A549 (cell line): ENCODE measurements at regions not wholly inside any gene's neighbourhood (a gene's known extent, or its start where the extent isn't known, plus 50 kb on each side); places are given as distances from the start of the nearest gene placed in this dataset.

Experiments used
- ATAC-seq, 2 experiments: fragments of 200-7000 bp in 1 of 2; fragments of >200 bp in 1 of 2; cut with Nextera tagmentation in 1 of 2; cut with Tn5 transposase in 1 of 2; 3 replicates each; pipeline versions ENCODE4 v1.8.0 to v1.9.1; 2018 to 2020; ENCODE audit warnings: mild to moderate bottlenecking in 1 of 2, moderate library complexity in 1 of 2
- CTCF ChIA-PET: fragments of 300-600 bp; sonication (Branson Sonifier 250); formaldehyde crosslinking; extraction: SDS; loops from one replicate; lab custom pipeline; 2021; ENCODE audit warnings: antibody characterized with exemption, inconsistent platforms; lab: Yijun Ruan, JAX
- POLR2A ChIA-PET: fragments of 350-600 bp; formaldehyde crosslinking; extraction: SDS; loops from one replicate; lab custom pipeline; 2021; ENCODE audit warnings: antibody characterized with exemption, inconsistent platforms; lab: Yijun Ruan, JAX
- DNase-seq, 2 experiments: peaks; one replicate each; pipeline versions ENCODE4 v3.0.0 to v3.0.0-alpha.2; 2011 to 2016; ENCODE audit warnings: low read depth in 1 of 2, low spot score in 1 of 2
- FAIRE-seq: peaks from 2 replicates; lab custom pipeline; 2011; peaks lifted over from hg19 to GRCh38; lab: Jason Lieb, UNC
- H3K27ac ChIP-seq, 2 experiments: fragments of >200 bp; sonication (Bioruptor Twin); formaldehyde crosslinking; 3 replicates each; pipeline ENCODE4 v1.5.1; 2016 to 2017
- H3K4me1 ChIP-seq: fragments of >200 bp; sonication (Bioruptor Twin); formaldehyde crosslinking; 3 replicates; pipeline ENCODE4 v1.6.1; 2016
- H3K4me2 ChIP-seq: fragments of >200 bp; sonication (Bioruptor Twin); formaldehyde crosslinking; 3 replicates; pipeline ENCODE4 v1.6.1; 2016
- H3K4me3 ChIP-seq: fragments of >200 bp; sonication (Bioruptor Twin); formaldehyde crosslinking; 3 replicates; pipeline ENCODE4 v1.5.1; 2016
- H3K9me3 ChIP-seq: fragments of >200 bp; sonication (Bioruptor Twin); formaldehyde crosslinking; 3 replicates; pipeline ENCODE4 v1.6.1; 2016
- CBX2 ChIP-seq: fragments of 200-600 bp; sonication (generic); IDR thresholded peaks from 2 replicates; pipeline ENCODE4 v1.6.1; 2016; ENCODE audit warnings: low read depth, mild to moderate bottlenecking, borderline replicate concordance
- CBX8 ChIP-seq: fragments of 200-600 bp; sonication (generic); IDR thresholded peaks from 2 replicates; pipeline ENCODE4 v1.6.1; 2016
- EP300 ChIP-seq, 2 experiments: fragments of >200 bp; sonication (Bioruptor Twin); formaldehyde crosslinking; IDR thresholded peaks; 2 replicates in 1 of 2; 3 replicates in 1 of 2; pipeline ENCODE4 v1.6.1; 2016 to 2017
- ESRRA ChIP-seq: fragments of 150-350 bp; IDR thresholded peaks from 2 replicates; pipeline ENCODE4 v1.6.1; 2014; ENCODE audit warnings: mild to moderate bottlenecking, low read length, borderline replicate concordance
- FOSB ChIP-seq: fragments of 250-450 bp; sonication (Bioruptor Pico); IDR thresholded peaks from 2 replicates; pipeline ENCODE4 v1.5.0; 2020; ENCODE audit warnings: mild to moderate bottlenecking, moderate library complexity
- HEYL ChIP-seq: fragments of 250-450 bp; sonication (Bioruptor Pico); IDR thresholded peaks from 2 replicates; pipeline ENCODE4 v1.8.0; 2021; ENCODE audit warnings: mild to moderate bottlenecking, moderate library complexity
- HOXA7 ChIP-seq: fragments of 250-450 bp; sonication (Bioruptor Pico); IDR thresholded peaks from 2 replicates; pipeline ENCODE4 v1.5.0; 2020; ENCODE audit warnings: mild to moderate bottlenecking, moderate library complexity
- JUN ChIP-seq, 2 experiments: fragments of >200 bp; sonication (Bioruptor Twin); formaldehyde crosslinking; IDR thresholded peaks; 2 replicates in 1 of 2; 3 replicates in 1 of 2; pipeline ENCODE4 v1.6.1; 2016 to 2017
- JUNB ChIP-seq: fragments of >200 bp; sonication (Bioruptor Twin); formaldehyde crosslinking; IDR thresholded peaks from 2 replicates; pipeline ENCODE4 v1.6.1; 2016
- MAFK ChIP-seq: fragments of 450-650 bp; IDR thresholded peaks from 2 replicates; pipeline ENCODE4 v1.6.1; 2014; ENCODE audit not compliant: partially characterized antibody
- NFE2L2 ChIP-seq: fragments of 150-350 bp; conservative IDR thresholded peaks from 2 replicates; pipeline ENCODE4 v1.6.1; 2014; ENCODE audit warnings: low read length
- NR3C1 ChIP-seq: fragments of >200 bp; sonication (Bioruptor Twin); formaldehyde crosslinking; IDR thresholded peaks from 3 replicates; pipeline ENCODE4 v1.6.1; 2017
- POLR2AphosphoS2 ChIP-seq: conservative IDR thresholded peaks from 2 replicates; pipeline ENCODE4 v1.6.1; 2012; ENCODE audit warnings: low read length, improper control_type of control experiment, inconsistent platforms
- RARB ChIP-seq: fragments of 250-450 bp; sonication (Bioruptor Pico); IDR thresholded peaks from 2 replicates; pipeline ENCODE4 v1.8.0; 2021; ENCODE audit warnings: mild to moderate bottlenecking, moderate library complexity
- RCOR1 ChIP-seq: fragments of 150-350 bp; IDR thresholded peaks from 2 replicates; pipeline ENCODE4 v1.6.1; 2014; ENCODE audit warnings: antibody characterized with exemption, low read length, low read depth
- RFX5 ChIP-seq: fragments of 450-650 bp; IDR thresholded peaks from 2 replicates; pipeline ENCODE4 v1.7.1; 2014; ENCODE audit warnings: antibody characterized with exemption, mild to moderate bottlenecking, moderate library complexity
- SMC3 ChIP-seq: fragments of >200 bp; sonication (Bioruptor Twin); formaldehyde crosslinking; IDR thresholded peaks from 3 replicates; pipeline ENCODE4 v1.6.1; 2018; ENCODE audit warnings: inconsistent platforms
- WGBS: methylation state at CpG from one replicate; pipeline ENCODE4 v1.1.6; 2017; ENCODE audit errors: missing lambda C conversion rate; 5-methylcytosine and 5-hydroxymethylcytosine counted together
- TF ChIP-seq, protein P1 (sequence below): IDR thresholded peaks from 2 replicates; pipeline ENCODE4 v1.6.1; 2012; ENCODE audit warnings: low read depth, borderline replicate concordance
- TF ChIP-seq, protein P2 (sequence below): fragments of >200 bp; sonication (Bioruptor Twin); formaldehyde crosslinking; IDR thresholded peaks from 3 replicates; pipeline ENCODE4 v1.6.1; 2016
- TF ChIP-seq, protein P3 (sequence below): fragments of 450-650 bp; IDR thresholded peaks from 2 replicates; pipeline ENCODE4 v1.6.1; 2014; ENCODE audit warnings: antibody characterized with exemption

DNA sequence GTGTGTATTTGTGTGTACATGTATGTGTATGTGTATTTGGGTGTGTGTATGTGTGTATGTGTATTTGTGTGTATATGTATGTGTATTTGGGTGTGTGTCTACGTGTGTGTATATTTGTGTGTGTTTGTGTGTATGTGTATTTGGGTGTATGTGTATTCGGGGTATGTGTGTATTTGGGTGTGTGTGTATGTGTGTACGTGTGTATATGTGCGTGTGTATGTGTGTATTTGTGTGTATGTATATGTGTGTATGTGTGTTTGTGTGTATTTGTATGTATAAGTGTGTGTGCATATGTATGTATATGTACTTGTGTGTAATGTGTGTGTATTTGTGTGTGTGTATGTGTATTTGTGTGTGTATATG is 62.0 kb downstream of the HAPSTR1 start:
- DNase-seq (no peak), ATAC-seq (no peak), FAIRE-seq (no peak)
- Histone ChIP-seq H3K4me2 (no peak overlapping the region), H3K9me3 (no peaks in the 10 kb centered on the region), H3K4me3 (no peak overlapping the region), H3K27ac (no peak overlapping the region), H3K4me1 (no peaks in the 10 kb centered on the region)
- WGBS = 35% methylated on average over 4 of the region's 4 CpGs
- POLR2A ChIA-PET = no interaction called here
- TF ChIP-seq NFE2L2 = no peak
- no peak for TF ChIP-seq FOSB
- TF ChIP-seq RCOR1 = no peak
- TF ChIP-seq JUN (IDR thresholded peaks at IDR 0.05) = no peak
- CTCF ChIA-PET = no interaction called here

DNA sequence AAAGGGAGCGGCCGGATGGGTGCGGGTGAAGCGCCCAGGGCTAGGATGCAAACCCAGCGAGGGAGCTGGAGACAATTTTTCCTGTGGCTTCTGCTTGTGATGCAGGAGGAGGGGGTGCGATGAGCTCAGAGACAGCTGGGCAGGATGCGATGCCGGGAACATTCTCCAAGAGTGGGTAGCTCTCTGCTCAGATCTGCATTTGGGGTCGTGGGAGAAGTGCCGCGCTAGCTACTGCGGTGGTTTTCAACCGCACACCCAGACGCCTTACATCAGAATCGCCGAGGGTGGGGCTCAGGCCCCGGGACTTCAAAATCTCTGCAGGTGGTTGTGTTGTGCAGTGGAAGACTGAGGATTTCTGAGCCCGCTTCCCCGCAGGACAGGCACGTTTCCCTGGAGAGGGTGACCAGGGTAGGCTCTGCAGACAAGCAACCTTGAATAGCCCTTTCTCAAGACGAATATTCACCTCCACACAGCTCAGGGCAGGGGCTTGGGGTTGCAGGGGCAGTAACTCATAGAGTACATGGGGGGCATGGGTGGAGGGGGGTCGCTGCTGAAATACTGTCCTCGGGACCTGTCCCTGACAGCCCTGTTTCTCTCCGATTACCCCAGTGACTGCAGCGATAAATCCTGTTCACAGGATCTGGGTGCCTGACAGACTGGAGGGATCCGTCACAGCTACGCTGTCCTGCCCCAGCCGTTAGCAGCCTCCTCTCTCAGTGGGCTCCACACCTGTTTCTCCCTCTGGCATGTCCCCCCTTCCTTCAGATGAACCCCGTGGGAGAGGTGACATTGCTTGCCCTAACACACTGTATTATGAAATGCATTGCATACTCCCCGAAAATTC is 63.3 kb downstream of the HAPSTR1 start:
- H3K27ac ChIP-seq = no peak overlapping the region
- WGBS = 57% methylated on average over 26 of the region's 30 CpGs
- no peak overlapping the region for H3K4me2 ChIP-seq
- no peak for FAIRE-seq
- peak; percentile 25 to 43; a peak in 2 of 6 replicates for ATAC-seq
- CTCF ChIA-PET = interaction anchor here (0.6 to 0.7 kb wide), 3 partner anchors 402 to 1782 kb away, joined by 3 to 4 read pairs (median 4); no protein-coding TSS in a partner anchor
- H3K9me3 ChIP-seq = no peaks in the 10 kb centered on the region
- POLR2A ChIA-PET = no interaction called here
- DNase-seq = no peak
- H3K4me3 ChIP-seq = no peak overlapping the region
- H3K4me1 ChIP-seq = no peaks in the 10 kb centered on the region
- TF ChIP-seq RCOR1 (no peak), HEYL (CRISPR knock-in tag) (no peak), JUNB (no peak), RFX5 (no peak), JUN (IDR thresholded peaks at IDR 0.05) (no peak), CBX8 (no peak), POLR2AphosphoS2 (no peak), RARB (CRISPR knock-in tag) (no peak), CBX2 (no peak), ESRRA (no peak), HOXA7 (CRISPR knock-in tag) (no peak), SMC3 (no peak)
- TF ChIP-seq, protein P1, sequence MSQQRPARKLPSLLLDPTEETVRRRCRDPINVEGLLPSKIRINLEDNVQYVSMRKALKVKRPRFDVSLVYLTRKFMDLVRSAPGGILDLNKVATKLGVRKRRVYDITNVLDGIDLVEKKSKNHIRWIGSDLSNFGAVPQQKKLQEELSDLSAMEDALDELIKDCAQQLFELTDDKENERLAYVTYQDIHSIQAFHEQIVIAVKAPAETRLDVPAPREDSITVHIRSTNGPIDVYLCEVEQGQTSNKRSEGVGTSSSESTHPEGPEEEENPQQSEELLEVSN = no peak
- TF ChIP-seq, protein P2, sequence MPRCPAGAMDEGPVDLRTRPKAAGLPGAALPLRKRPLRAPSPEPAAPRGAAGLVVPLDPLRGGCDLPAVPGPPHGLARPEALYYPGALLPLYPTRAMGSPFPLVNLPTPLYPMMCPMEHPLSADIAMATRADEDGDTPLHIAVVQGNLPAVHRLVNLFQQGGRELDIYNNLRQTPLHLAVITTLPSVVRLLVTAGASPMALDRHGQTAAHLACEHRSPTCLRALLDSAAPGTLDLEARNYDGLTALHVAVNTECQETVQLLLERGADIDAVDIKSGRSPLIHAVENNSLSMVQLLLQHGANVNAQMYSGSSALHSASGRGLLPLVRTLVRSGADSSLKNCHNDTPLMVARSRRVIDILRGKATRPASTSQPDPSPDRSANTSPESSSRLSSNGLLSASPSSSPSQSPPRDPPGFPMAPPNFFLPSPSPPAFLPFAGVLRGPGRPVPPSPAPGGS = no peak
- TF ChIP-seq, protein P3, sequence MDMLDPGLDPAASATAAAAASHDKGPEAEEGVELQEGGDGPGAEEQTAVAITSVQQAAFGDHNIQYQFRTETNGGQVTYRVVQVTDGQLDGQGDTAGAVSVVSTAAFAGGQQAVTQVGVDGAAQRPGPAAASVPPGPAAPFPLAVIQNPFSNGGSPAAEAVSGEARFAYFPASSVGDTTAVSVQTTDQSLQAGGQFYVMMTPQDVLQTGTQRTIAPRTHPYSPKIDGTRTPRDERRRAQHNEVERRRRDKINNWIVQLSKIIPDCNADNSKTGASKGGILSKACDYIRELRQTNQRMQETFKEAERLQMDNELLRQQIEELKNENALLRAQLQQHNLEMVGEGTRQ = no peak

DNA sequence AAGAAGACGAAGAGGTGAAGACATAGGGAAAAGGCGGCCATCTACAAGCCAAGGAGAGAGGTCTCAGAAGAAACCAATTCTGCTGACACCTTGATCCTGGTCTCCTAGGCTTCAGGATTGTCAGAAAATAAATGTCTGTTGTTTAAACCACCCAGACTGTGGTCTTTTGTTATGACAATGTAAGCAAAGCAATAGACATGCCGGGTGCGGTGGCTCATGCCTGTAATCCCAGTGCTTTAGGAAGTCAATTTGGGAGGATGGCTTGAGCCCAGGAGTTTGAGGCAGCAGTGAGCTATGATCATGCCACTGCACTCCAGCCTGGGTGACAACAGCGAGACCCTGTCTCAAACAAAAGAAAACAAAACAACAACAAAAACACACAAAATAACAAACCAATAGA is 64.4 kb downstream of the HAPSTR1 start:
- Histone ChIP-seq H3K4me2 (no peak overlapping the region), H3K4me1 (no peaks in the 10 kb centered on the region), H3K9me3 (no peaks in the 10 kb centered on the region), H3K27ac (no peak overlapping the region), H3K4me3 (no peak overlapping the region)
- ATAC-seq (no peak), FAIRE-seq (no peak), DNase-seq (no peak)
- CTCF ChIA-PET = interaction anchor here (0.7 kb wide), 2 partner anchors 401 to 1781 kb away, joined by 4 read pairs; no protein-coding TSS in a partner anchor
- POLR2A ChIA-PET = no interaction called here
- TF ChIP-seq EP300 (IDR thresholded peaks at IDR 0.05) (no peak), MAFK (peak; percentile 5), HOXA7 (CRISPR knock-in tag) (no peak), NR3C1 (no peak)
- 49% methylated on average over 5 of the region's 5 CpGs for WGBS
